AG09319 (cell line): ENCODE measurements at regions not wholly inside any gene's neighbourhood (a gene's known extent, or its start where the extent isn't known, plus 50 kb on each side); places are given as distances from the start of the nearest gene placed in this dataset.

Experiments
- DNase-seq: peaks from one replicate; pipeline ENCODE4 v3.0.0-alpha.2; 2010; ENCODE audit warnings: low read depth; ENCODE audit errors: extremely low read depth
- CTCF ChIP-seq: IDR thresholded peaks from 2 replicates; pipeline ENCODE4 v1.5.1; 2011; ENCODE audit warnings: low read depth, mild to moderate bottlenecking, inconsistent platforms, low read length, moderate library complexity

- no peak for TF ChIP-seq CTCF
Observed at GRCh38 chr20:59431014-59431413, 130.6 kb downstream of the EDN3 start.

GRCh38 chr20:59434960-59435359 is 134.5 kb downstream of the EDN3 start:
- DNase-seq: no peak
- TF ChIP-seq CTCF: no peak

More at GRCh38 chr20:59431014-59431413, 130.6 kb downstream of the EDN3 start:
- no peak for DNase-seq

- no peak for DNase-seq
Observed at GRCh38 chr20:59435518-59435917, 135.1 kb downstream of the EDN3 start.

GRCh38 chr20:59437601-59438031 is 137.2 kb downstream of the EDN3 start:
- TF ChIP-seq CTCF: no peak
- DNase-seq: no peak

More at GRCh38 chr20:59435518-59435917, 135.1 kb downstream of the EDN3 start:
- TF ChIP-seq CTCF: no peak

GRCh38 chr20:59438201-59438600 is 137.8 kb downstream of the EDN3 start:
- no peak for TF ChIP-seq CTCF
- DNase-seq: no peak

GRCh38 chr20:59439243-59439642 is 138.8 kb downstream of the EDN3 start:
- TF ChIP-seq CTCF: no peak
- no peak for DNase-seq

GRCh38 chr20:59441306-59441705 is 140.9 kb downstream of the EDN3 start:
- DNase-seq: no peak

More at GRCh38 chr20:59441306-59441705, 140.9 kb downstream of the EDN3 start:
- TF ChIP-seq CTCF: no peak
